ENCODE measurements at regions not wholly inside any gene's neighbourhood (a gene's known extent, or its start where the extent isn't known, plus 50 kb on each side); places are given as distances from the start of the nearest gene placed in this dataset.
"Not testable (repeated sequence)": the region's sequence is repeated elsewhere in the genome, so short reads cannot be mapped to it uniquely, and the experiment has no call there.

DNA sequence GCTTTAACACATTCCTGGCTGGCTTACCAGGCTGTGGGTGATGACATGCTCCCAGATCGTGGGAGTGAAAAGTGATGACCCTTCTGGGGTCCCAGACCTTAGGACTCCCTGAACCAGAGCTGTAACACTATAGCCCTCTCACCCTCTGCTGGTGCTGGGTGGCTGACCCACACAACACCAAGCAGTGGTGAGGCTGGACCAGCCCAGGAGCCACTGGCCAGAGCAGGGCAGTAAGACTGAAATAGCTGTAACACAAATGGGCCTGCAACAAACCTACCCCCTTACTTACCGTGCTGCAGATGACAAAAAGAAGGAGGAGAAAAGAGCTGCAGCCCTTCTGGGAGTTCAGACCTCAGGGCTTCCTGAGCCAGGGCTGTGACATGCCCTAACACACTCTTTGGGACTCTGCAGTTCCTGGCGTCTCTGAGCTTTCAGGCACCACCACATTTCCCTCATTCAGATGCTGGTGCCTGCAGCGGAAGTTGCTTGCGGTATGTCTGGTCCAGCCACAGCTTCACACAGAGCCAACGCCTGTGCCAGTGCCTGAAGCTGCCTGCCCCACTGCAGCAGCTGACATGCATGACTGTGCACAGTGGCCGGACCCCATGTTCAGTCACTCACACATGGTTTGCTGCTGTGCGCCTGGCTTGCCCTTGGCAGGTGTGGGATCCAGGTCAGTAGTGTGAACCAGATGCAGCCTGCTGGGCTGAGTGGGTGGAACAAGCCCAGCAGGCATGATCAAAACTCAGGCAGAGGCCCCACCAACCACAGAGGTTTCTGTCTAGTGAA lies 1247.4 kb downstream of the EFNA5 start:
- no peak for DNase-seq

DNA sequence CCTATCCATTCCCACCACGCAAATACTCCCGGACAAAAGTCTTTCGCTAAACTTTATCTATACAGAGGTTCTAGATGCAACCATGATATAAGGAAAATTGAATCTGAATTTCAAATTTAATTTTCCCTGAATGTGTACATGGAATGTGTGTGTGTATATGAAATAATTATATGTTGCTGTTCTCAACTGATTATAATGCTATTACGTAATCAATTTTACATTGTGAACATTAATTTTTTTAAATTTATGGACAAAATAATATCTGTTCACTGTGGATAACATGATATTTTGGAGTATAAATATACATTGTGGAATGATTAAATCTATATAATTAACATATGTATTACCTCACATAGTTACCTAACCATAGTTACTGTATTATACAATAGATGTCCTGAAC lies 1250.6 kb downstream of the EFNA5 start:
- no peak for DNase-seq

DNA sequence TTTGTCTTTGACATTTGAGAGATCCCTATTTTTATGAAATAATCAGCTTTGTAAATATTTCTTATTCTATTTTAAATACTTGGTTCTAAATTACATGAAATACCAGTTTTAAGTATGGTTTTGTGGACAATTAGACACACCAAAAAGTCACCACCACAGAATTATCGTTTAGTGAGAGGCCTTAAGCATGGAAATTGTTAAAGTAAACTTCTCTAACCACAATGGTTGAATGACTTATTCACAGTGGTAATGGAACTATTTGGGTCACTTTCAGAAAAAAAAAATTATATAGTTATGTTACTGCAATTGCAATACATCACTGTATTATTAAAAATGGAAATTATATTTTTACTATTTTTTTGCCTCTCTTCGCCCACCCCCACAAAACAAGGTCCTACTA lies 1252.5 kb downstream of the EFNA5 start:
- DNase-seq = no peak

DNA sequence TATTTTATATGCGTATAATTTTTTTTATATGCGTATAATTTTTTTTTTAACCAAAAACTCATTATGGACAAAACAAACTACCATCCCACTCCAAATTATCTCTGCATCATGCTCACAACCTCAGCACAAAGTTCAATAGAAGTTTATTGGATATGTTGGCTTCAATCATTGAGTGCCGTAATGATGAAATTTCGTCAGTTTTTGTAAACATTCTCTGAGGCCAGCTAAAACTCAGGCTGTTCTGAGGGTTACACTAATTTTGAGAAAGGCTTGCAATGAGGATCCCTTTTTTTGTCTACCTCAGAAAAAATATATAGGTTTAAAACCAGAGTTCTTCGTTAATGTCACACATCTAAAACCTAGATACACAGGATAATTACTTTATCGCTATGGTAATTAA lies 1253.2 kb downstream of the EFNA5 start:
- DNase-seq = no peak

DNA sequence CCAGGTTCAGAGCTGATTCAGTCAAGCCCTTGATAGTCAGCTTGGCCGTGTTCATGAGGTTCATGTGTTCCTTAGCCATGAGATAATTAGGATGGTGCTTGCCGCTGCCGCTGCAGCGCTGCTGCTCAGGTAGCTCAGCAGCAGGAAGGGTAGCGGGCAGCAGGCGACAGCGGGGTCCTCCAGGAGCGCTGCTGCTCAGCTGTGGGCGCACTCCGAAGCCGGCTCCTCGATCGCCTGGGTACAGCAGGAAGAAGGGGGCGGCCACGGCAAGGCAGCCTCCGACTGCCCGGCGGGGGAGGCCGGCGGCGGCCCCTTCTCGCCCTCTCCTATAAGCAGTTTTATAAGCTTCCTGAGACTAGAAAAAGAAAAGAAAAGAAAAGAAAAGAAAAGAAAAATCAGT lies 1253.6 kb downstream of the EFNA5 start:
- no peak for DNase-seq

DNA sequence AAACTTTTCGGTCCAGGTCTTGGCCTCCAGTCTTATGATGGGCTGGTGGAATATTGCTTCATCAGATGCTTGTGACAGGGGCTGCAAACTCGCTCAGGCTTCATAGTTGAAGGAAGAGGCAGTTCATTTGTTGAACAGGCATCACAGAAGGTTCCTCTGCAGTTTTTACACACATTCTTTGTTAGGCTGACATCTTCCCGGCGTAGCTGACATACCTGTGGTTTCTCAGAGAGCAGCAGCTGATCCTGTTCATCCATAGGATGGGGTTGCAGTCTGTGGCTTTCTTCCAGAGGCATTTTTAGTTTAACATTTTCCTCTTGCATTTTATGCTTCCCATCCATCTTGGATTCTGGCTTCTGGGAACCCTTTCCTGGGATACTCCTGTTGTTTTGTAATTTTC lies 1255.2 kb downstream of the EFNA5 start:
- no peak for DNase-seq

DNA sequence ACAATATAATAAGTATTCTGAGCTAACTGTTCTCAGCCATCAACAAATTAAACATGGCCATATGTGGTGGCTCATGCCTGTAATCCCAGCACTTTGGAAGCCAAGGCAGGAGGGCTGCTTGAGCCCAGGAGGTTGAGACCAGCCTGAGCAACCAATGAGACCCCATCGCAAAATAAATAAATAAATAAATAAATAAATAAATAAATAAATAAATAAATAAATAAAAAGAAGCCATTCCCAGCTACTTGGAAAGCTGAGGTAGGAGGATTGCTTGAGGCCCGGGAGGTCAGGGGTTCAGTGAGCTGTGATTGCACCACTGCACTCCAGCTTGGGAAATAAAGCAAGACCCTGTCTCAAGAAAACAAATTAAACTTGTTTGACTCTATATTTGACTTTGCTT lies 1256.4 kb downstream of the EFNA5 start:
- no peak for DNase-seq

DNA sequence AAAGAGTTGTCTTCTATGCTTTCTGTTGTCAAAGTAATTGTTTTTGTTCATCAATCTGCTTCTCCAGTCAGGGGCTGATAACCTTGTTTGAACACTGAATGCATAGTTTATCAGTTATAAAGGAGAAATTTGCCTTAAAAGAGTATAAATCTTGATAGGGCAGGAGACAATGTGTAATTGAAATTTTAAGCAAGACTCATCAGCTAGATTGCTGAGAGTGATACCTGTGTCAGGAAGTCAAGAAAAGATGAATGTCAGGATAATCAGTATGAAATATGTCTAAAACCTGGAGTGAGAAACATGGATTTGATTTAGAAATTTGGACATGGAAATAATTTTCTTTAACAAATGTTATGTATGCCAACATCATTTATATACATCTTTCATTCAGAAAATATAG lies 1258.1 kb downstream of the EFNA5 start:
- no peak for DNase-seq

DNA sequence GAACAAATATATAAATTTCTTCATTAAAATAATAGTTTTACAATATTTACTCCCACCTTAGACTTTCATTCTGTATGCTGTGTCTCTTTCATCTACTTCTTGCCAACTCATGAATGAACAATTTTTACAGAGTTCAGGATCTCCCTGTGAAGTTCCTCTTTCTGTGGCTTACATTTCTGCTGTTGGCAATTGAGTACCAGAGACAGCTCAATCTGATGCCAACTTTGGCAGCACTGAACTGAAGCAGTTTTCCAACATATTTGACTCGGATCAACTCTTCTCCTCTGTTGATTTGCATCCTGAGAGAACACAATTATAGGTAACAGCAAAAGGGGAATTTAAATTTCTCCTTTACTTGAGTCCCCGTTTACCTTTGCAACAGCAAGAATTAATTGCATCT lies 1262.2 kb downstream of the EFNA5 start:
- DNase-seq = no peak

DNA sequence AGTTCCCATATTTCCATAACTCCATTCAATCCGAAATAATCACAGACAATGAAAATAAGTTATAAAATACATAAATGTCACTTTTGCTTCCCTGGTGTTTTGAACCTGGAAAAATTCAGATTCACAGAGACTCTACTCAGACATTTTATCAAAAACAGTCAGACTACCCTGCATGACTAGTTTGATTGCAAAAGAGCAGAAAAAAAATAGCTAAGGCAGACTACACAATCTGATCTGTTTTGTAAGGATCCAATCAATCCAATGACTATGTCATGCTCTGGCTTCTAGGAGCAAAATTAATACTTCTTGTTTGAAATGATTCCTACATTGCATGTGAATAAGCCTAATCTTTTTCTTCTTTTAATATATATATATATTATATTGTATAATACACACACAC lies 1262.6 kb downstream of the EFNA5 start:
- no peak for DNase-seq

DNA sequence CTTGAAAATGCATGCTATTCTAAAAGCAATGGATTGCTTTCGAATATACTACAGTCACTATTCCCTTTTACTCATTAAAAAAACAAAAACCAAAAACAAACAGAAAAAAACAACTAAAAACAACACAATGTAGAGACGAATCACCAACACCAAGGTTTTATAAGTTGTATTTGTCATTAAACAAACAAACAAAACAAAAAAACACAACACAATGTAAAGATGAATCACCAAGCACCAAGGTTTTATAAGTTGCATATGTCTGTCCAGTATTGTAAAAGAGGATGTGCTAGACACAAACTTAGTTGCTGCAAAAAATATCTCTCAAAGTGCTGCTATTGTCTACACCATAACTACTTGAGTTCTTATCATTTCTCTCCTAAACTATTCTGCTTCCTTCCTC lies 1269.2 kb downstream of the EFNA5 start:
- no peak for DNase-seq

DNA sequence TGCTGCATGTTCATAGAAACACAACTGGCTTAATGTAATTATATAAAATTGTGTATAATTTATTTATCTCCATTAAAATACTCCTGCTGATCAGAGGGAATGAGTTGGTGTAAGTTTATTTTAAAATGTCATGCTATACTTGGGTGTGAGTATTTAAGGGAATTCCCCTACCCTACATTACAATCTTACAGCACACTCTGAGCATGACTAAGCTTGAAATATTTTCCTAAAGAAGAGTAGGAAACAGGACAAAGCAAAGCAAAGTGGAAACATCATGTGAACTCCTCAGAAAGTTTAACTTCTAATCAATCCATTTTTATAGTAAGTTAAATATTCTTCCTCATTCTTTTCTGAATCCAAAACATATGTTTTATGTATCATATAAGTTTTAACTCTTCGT lies 1271.3 kb downstream of the EFNA5 start:
- no peak for DNase-seq

DNA sequence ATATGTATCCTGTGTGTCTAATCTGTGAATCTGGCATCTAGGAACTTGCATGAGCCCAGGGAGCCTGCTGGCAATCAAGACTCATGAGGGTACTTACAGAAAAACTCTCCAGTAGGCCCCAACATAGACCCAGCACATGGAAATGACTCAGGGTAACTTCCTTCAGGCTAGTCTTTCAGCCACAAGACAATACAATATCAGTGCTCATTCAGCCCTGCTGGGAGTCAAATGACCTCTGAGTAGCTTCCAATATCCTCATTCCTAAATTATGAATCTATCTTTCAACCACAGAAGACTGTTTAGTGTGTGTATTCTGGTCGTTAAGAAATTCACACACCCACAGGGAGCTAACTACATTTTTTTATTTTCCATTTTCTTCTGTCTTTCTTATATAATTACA lies 1273.0 kb downstream of the EFNA5 start:
- DNase-seq = no peak

DNA sequence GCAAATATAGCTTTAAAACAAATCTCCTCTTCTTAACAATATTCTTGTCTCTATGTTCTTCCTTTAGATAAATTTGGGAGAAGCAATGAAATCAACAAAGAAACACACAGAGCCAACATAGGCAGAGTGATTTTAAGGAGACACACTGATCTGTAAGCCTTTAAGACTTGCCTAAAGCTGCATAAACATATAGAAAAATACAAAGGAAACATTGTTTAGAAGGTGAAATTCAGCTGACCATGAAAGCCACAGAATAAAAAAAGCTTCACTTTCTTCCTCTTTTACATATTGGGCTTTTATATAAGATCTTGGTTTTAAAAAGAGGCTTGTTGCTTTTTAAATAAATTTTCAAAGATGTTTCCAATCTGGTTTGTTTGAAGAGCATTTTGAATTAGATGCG lies 1277.5 kb downstream of the EFNA5 start:
- no peak for DNase-seq

DNA sequence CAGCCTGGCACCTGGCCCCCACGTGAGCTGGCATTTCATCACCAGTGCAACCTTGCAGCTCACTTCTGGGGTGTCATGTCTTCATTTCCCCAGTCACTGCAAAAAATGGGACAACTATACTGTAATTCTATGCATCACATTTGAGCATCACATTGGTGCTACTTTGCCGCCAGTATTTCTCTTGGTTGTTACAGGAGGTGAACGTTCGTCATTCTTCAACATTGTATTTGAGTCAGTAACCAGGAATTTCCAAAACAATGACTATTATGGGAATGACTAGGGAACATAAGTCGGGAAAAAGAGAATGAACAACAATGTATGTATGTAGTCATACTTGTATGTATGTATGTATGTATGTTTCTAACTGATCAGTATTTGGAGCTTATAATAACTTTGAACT lies 1278.0 kb downstream of the EFNA5 start:
- no peak for DNase-seq

DNA sequence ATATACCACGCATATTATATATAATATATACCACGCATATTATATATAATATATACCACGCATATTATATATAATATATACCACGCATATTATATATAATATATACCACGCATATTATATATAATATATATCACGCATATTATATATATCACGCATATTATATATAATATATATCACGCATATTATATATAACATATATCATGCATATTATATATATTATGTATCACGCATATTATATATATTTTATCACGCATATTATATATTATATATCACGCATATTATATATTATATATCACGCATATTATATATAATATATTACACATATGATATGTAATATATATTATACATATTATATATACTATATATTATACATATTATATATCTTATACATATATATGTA lies 1283.0 kb downstream of the EFNA5 start:
- not testable (repeated sequence) for DNase-seq

DNA sequence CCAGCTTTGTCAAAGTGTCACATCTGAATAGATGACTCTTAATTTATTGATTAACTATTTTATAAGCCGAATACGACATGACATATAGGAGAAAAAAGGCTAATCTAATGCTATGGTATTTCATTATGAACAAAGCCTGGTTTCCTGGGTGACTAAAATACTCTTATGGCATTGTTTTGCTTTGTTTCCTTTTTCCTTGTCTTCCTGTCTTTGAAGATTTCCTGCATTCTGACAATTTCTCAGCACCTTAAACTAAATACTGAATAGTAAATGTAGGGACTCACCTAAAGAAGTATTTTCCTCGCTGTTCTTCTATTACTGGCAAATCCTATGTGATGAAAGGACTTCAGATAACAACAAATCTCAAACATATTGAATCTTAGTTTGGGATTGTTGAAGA lies 1284.5 kb downstream of the EFNA5 start:
- DNase-seq = no peak

DNA sequence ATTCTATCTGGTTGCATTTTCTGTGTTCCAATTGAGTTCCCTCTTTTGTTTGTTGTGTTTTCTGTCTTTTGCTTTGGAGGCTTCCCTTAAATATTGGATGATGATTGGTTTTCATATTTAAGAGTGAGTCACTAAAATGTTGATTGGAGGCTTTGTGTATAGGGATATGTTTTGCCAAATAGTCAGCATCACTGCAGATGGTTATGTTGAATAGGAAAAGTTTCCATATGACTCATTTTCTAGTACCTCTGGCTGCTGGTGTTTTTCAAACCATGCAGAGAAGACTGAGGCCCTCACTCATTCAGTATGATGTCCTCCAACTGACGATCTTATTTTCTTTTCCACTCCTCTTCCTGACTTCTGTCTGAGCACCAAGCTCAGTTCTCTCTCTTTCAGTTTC lies 1290.0 kb downstream of the EFNA5 start:
- no peak for DNase-seq

DNA sequence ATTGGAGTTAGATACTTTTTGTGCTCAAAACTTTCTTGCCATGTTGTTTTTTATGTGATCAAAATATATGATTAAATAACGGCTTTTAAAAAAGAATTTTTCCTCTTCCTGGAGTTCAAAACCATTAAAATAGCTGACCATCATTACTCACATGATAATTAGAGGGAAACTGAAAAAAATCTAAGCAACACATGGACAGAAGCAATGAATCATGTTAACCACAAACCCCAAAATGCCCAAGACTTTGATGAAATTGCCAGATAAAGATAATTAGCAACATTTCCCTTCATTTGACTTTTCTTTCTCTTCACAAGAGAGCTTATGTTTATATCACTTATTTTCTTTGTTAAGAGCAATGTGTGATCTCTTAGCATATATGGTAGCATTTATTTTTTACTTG lies 1294.2 kb downstream of the EFNA5 start:
- no peak for DNase-seq

DNA sequence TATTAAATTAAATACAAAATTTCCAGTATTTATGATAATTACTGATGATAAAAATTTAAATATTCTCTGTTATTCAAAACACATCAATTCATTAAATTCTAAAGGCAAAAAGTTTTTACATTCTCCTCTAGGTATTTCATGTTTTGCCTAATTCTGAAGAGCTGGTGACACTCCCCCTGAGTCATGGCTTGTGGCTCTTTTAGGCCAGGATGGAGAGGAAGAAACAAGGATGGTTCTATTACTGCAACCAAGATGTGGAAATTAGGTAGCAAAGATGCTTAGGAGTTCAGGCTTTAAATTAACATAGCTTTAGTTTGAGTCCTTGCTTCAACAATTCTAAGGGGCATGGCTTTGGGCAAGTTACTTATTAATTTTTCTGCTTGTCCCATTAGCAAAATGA lies 1295.8 kb downstream of the EFNA5 start:
- no peak for DNase-seq

DNA sequence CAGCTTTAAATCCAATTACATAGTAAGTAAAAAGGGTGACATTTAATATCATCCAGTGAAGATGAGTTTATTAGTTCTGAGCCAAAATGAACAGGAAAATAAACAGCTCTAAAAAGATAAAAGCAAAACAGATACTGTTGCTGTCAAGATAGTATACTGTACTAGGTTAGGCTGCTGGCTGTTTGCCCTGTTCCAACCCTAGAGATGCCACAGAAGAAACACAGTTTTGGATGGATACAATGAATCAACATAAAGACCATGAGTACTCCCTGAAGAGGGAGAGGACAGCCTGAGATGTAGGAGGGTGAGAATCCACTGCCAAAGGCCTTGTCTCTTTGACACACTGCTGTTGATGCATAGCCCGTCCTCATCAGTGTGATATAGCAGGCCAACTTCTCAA lies 1302.7 kb downstream of the EFNA5 start:
- no peak for DNase-seq

DNA sequence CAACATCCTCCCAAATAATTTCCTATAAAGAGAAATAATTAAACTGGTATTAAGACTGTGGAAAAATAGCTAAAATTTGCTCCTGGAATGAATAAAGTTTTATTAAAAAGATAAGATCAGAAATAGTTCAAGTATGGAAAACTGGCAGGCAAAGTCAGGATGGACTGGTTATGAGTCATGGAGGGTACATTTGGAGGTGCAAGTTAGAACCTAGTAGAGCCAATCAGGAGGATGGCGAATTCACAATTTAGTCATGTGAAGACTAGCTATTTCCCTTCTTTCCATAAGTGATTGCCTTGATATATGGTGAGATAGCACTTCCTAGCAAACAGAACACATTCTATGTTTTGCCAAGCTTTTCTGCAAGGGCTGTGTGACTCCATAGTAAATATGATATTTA lies 1303.5 kb downstream of the EFNA5 start:
- no peak for DNase-seq

DNA sequence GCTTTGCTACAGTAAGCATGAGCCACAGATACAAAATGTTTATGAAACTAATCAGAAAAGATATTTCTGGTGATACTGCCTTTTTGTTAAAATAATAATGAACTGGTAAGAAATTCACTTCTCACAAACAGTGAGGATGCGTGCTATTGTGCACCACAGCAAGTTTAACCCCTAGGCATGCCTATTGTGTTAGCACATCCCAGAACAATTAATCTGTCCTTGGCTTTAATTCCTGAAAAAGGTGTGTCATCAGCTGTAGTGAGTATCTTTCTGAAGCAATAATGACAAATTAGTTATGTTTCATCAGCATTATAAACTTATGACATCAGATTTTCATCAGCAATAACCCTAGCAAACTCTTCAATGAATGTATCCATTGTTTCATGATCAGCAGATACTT lies 1307.2 kb downstream of the EFNA5 start:
- no peak for DNase-seq

DNA sequence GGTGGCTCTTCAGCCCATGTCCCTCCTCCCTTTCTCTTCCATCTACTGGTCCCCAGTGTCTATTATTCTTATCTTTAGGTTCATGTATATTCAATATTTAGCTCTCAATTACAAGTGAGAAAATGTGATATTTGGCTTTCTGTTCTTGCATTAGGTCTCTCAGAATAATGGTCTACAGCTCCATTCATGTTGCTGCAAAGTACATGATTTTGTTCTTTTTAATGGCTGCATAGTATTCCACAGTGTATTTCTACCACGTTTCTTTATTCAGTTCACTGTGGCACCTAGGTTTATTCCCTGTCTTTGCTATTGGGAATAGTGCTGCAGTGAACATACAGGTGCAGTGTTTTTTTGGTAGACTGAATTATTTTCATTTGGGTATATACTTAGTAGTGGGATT lies 1308.8 kb downstream of the EFNA5 start:
- DNase-seq = no peak

DNA sequence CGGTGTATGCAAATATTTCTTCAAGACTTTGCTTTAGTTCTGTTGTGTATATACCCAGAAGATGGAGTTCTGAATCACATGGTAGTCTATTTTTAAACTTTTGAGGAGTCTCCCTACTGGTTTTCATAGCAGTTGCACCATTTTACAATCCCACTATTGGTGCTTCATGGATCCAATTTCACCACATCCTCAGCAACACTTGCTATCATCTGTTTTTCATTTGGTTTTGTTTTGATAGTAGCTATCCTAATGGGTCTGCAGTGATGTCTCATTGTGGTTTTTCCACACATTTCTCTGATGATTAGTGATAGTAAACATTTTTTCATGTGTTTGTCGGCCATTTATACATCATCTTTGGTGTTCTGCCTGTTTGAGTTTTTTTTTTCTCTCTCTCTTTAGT lies 1339.3 kb downstream of the EFNA5 start:
- no peak for DNase-seq
